HG03571 (cell line): ENCODE measurements at regions not wholly inside any gene's neighbourhood (a gene's known extent, or its start where the extent isn't known, plus 50 kb on each side); places are given as distances from the start of the nearest gene placed in this dataset.

Experiments
- ATAC-seq: cut with Tn5 transposase; IDR thresholded peaks from one replicate; pipeline ENCODE4 v1.9.1; 2021; ENCODE audit not compliant: unreplicated experiment

DNA sequence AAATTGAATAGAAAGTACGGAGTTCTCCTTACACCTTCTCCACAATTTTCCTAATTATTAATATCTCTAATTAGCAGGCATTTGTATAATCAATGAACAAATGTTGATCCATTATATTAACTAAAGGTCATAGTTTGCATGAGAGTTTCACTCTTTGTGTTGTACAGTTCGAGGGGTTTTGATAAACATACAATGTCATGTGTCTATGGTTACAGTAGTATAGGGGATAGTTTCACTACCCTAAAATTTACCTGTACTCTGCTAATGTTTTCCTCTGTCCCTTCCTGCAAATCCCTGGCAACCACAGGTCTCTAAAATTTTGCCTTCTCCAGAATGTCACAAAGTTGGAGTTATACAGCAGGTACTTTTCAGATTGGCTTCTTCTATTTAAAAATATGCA lies 1199.8 kb upstream of the GJE1 start:
- ATAC-seq: no peak

DNA sequence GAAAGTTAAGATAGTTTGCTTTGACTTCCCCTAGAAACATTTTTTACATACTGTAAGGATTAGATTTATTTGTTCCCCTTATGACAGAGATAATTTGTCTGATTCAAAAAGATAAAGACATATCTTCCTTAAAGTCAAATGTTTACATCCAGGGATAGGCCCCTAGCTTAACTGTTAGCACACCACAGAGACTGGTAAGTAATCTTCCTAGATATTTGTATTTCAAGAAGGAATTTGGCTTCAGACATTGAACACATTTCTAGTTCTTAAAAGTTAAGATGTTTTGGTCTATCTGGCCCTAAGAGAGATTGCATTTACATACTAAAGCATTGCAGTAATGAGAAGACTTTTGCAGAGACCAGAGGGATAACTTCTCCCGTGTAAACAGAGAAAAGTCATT lies 1201.1 kb upstream of the GJE1 start:
- ATAC-seq: no peak

DNA sequence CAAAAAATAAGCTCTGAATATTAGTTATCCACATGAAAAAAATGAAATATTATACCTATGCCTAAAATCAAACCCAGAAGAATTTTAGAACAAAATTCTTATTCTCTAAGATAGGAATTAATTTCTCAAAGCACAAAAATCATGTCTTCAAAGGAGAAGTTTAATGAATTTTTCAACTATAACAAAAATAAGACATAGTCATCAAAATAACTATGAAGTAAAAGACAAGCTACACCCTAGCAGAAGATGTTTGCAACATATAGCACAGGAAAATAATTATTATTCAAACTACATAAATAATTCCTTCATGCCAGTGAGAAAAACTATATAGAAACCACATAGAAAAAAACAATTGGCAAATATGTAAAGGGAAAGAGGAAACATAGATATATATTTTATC lies 1203.6 kb upstream of the GJE1 start:
- ATAC-seq: no peak

DNA sequence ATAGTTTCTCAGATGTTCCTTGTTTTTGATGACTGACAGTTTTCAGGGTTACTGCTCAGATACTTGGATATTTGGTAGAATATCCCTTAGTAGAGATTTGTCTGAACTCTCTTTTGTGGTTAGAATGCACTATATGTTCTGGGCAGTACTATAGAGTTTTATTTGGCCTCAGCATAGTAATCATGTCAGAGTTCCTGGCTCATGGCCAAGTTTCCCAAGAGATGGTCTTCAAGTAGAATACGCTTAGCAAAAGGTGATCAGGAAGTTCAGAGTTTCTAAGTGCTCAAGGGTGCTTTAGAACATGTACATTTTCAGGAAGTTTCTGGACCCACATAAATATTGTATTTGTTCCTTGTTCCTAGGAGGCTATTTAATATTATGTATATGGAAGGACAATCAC lies 1209.7 kb upstream of the GJE1 start:
- ATAC-seq: no peak

DNA sequence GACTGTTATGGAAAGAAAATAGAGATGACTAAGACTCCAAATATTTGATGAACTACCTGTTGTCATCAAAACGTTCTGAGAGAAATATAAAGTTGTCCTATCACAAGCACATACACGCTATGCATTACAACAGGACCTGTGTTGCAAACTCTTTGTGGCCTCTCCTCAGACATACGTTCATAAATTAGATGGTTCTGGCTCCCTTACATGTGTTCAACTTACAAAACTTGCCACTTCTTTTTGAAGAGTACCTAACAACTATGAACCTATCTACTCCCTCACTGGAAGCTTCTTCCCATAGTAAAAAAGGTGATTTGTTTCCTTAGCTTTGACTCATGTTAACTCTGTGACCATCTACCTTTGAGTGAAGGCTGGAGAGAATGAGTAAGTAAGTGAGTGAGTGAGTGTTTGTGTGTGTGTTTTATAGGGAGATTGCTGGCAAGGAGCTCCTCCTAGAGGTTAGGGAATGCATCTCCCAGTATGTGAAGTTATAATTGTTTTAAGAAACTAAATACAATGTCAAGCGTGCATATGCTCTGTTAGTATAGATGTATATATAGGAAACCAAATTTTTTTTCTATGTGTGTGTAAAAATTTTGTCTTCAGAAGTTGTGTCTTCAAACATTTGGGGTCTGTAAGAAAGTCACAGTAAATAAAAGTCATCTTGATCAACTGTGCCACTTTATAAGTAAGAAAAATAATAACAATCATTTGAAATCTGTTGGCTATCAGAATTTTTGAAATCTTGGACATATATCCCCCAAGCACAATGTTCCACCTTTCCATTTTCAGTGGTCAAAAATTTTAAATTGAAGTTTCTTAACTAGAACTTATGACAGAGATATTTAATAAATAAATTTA lies 1211.1 kb upstream of the GJE1 start:
- no peak for ATAC-seq

DNA sequence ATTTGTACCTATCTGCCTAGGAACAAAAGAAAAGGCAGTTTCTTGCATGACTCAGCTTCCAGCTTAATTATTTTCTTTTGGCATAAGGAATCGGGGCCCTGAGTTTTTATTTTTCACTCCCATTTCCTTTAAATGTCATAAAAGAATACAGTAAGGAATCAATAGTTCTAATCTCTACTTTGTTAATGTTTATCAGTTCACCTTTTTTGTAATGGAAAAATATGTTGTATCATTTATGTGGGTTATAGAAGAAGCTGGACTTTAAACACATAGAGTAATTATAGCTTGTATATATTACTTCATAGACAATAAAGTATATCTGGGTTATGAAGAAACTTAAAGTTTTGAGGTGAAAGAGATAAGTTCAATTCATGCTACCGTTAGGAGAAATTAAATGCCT lies 1214.8 kb upstream of the GJE1 start:
- no peak for ATAC-seq

DNA sequence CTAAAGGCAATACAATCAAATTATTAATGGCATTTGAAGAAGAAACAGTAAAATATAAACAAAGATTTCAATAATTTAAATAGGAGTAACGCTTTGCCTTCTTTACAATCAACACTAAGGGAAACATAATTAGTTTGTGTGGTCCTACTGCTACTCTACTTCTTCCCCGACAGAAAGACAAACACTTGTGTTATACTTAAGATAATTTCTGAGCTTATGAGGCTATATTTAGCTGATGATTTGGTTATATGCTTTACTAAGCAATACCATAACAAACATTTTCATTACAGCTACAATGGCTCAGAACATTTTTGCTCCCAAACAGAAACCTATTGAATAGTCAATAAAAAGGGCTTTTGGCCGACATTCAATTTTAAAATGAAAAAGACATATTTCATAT lies 1217.2 kb upstream of the GJE1 start:
- ATAC-seq: no peak

DNA sequence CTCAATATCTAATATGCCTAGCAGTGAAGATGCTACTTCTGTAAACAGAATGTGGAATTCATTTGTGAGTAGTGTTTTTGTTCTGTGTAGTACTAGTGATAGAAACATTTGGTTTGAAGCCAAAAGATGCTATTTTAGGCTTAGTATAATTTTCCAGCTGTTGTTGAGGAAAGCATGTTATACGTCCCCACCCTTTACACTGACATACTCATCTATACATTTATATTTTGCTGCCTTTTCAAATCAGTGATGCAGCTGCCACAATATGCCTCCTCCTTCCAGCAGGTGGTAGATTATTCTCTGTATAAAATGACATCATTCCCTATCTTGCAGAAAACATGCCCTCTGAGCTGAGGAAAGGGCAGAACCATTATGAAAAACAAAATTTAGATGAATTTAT lies 1217.6 kb upstream of the GJE1 start:
- no peak for ATAC-seq

DNA sequence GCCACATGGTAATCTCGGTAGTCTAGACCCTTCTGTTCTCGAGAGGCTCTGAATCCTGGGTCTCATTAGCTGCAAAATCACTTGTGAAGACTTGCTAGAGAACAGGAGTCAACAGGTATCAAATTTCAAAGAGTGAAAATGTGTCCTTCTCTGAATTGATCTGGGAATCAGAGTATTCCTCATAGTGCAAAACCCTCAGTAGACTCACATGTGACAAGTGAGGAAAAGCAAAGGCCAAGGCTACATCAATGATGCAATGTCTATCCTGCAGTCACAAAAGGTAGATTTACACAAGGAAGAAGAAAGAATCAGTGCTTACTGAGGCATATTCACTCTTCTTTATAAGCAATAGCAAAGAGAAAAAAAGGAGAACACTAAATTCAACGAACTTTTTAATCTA lies 1220.0 kb upstream of the GJE1 start:
- no peak for ATAC-seq

DNA sequence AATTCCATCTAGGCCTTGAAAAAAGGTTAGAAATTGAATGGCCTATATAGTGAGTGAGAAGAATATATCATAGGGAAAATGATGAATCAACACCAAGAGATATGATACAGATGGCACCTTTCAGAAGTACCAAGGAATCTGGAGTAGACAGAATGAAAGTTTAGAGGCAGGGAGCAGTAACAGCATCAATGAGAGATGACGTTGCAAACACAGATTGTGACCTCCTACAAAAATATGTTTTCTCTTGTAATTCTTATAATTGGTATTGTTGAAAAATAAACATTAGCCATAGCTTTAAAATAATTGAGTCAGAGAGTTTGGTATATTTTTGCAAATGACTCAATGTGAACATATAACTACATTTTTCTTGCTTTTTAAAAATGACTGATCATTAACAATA lies 1223.1 kb upstream of the GJE1 start:
- ATAC-seq: no peak

DNA sequence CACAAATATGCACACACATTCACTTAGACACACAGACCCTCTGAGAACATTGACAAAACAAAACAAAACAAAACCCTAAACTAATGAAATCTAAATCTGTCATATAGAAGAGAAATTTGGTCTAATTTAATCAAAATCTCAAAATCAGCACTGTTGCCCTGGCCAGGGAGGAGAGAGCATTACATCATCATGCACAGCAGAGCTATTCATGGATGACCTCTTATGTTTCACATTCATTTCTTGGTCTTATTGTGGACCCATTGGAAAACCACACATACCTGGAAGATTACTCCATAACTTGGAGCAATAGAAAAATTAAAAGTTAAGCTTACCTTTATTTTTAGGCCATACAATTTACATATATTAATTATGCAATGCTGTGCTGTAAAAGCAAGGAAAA lies 1223.6 kb upstream of the GJE1 start:
- no peak for ATAC-seq

DNA sequence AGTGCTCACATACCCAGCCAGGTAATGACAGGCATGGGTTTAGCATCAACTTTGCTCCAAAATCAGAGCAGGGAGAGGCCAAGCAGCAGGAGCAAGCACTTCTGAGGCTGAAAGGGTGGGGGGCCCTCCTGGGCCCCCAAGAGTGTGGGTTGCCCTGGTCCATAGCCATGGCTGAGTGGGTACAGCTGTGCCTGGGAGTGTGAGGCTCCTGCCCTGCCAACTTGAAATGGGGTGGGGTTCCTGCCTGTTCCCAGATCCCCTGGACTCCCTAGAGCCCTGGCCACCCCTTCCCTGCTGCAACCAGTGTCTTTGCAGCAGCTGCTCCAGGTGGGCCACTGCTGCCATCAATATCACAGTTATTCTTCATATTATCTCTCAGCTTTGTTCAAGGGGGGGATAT lies 1224.2 kb upstream of the GJE1 start:
- no peak for ATAC-seq

DNA sequence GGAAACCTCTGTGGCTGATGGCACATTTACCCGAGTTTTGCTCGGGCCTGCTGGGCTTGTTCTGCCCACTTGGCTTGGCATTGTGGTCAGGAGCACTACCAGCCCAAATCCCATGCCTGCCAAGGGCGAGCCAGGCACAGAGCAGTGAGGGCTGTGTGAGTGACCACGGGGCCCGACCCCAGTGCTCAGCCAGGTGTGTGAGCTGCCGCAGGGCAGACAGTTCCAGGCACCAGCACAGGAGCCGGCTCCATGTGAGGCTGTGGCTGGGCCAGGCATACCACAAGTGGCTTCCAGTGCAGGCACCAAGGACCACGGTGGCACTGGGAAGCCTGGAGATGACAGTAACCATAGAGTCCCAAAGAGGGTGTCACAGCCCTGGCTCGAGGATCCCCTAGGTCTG lies 1225.5 kb upstream of the GJE1 start:
- ATAC-seq: no peak

DNA sequence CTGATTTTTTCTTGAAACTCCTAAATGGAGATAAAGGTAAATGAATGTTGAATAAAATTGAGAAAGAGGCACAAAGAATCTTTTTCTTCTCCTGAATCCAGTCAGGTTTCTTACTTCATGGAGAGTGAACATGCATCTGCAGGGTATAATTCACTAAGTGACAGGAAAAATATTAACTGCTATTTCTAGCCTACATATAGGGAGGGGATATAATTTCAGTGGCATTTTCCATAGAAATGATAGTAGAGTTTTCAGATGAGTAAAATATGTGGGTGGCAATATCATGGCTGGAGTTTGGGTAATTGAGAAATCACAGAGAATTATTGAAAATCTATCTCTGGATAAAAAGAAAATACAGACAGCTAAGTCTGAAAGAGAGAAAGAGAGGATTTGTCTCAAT lies 1227.0 kb upstream of the GJE1 start:
- ATAC-seq: no peak

DNA sequence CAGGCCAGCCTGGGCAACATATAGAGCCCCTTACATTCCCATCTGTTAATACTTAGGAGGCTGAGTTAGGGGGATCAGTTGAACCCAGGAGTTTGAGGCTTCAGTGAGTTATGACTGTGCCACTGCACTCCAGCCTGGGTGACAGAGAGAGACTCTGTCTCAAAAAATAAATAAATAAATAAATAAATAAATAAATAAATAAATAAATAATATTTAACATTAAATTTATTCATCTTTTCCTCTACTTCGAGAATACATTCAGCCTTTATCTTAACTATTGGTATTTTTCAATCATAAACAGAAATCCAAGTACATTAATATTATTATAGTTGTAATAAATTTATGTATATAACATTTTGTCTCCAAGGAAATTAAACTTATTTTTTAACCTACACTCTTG lies 1227.7 kb upstream of the GJE1 start:
- no peak for ATAC-seq

DNA sequence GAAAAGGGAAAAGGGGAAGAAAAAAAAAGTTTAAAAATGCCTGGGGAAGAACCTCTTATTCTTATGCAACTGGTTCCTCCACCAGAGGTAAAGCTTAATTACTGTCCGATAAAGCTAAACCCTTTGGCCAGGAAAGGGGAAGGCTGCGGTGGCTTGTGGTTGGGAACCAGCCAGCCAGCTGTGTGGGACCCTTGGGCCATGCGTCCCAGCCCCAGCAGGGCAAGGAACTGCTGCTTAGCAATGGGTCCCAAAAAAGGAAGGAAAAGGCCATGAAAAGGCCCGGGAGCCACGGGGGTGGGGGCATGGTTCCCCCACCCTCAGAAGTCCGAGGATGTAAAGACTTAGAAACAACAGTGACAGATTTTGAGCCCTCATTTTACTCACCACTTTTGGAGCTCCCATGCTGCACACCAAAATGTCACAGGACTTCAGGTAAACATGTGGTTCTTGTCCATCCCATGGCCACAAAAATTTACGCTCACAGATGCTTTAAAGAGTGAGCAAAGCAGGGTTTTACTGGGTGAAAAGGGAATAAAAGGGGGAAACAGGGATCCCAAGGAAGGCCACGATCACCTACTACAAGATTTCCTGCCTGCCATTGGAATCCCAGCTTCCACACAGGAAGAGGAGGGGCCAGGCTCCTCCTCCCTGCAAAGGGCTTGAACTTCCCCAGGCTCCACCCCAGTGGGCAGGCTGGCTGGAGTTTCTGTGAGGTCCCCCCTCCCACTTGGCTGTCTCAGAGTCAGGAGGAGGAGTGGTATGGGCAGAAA lies 1234.7 kb upstream of the GJE1 start:
- ATAC-seq: no peak

DNA sequence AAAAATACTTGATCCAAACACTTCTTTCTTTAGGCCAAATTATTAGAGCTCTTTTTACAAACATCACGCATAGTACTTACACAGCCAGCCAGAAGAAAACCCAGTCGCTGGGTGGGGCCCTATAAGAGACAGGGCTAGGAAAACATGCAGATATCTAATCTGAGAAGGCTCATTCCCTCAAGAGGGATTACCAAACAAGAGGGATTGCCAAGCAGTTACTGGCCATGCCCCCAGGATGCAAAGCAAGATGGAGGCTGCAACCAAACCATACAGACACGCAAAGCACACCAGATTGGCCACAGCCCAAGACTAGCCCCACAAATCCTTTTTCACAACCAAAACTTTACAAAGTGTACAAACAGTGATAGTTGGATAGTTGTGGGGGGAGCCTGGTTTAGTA lies 1235.4 kb upstream of the GJE1 start:
- no peak for ATAC-seq

DNA sequence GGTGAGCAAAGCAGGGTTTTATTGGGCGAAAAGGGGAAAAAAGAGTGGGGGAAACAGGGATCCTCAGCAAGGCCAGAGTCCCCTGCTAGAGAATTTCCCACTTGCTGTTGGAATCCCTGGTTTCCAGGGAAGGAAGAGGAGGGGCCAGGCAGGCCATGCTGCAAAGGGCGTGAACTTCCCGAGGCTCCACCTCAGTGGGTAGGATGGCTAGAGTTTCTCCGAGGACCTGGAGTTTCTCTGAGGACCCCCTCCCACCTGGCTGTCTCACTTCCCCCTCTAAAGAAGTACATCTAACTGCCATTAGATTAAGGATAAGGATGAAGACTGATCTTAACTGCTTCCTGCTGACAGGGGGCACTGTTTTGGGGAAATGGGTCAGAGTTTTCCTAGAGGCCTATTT lies 1239.3 kb upstream of the GJE1 start:
- no peak for ATAC-seq

DNA sequence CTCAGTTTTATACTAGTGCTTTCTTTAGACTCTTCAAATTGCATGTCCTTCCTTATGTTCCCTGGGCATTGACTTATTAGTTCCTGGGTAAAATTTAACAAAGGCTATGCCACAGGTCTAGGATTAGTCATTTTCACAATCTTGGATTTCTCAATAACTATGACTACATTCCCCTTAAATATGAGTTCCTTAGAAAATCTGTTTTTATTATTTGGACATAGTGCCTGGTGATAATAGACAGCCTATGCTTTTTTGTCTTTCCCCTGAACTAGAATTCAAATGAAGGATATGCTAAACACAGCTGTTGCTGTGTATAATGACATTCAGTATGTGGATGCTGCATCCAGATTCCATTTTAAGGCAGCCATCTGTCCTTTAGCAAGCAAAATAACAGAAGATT lies 1252.8 kb upstream of the GJE1 start:
- ATAC-seq: no peak

DNA sequence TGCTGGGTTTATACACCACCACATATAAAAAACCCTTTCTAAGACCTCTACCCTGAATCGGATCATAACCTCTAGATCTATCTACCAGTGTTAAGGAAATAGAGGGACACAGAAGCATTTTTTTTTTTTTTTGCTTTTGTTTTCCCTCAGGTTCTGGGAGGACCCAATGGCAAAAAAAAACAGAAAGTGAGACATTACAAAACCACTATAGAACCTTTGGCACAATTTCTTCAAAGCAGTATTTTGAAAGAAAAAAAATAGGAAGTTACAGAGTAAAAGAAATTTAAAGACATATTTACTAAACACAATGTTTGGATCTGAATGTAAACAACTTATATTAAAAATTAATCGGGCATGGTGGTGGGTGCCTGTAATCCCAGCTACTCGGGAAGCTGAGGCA lies 1258.7 kb upstream of the GJE1 start:
- no peak for ATAC-seq

DNA sequence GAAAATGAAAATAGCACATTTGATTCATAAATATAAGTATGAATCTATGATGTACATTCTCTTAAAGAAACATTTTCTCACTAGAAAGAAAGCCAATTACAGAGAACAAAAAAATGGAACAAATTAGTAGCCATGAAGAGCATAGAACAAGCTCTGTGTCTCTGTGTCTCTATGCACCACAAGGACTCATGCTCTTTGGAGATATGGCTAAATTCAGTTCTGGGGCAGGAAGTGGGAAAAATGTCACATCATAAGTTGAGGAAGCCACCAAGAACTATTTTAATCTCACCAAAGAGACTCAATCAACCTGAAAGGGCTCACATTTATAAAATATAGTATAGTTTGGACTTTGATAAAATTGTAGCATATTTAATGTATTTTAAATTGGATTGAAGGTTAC lies 1259.8 kb upstream of the GJE1 start:
- no peak for ATAC-seq

DNA sequence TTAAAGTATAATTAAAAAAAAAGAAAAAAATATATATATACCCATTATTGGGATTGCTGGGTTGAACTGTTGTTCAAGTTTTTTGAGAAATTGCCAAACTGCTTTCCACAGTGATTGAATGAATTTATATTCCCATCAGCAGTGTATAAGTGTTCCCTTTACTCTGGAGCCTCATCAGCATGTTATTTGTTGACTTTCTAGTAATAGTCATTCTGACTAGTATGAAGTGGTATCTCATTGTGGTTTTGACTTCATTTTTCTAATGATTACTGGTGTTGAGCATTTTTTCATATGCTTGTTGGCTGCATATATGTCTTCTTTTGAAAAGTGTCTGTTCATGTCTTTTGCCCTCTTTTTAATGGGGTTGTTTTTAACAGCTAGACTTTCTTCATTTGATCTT lies 1260.8 kb upstream of the GJE1 start:
- ATAC-seq: no peak

DNA sequence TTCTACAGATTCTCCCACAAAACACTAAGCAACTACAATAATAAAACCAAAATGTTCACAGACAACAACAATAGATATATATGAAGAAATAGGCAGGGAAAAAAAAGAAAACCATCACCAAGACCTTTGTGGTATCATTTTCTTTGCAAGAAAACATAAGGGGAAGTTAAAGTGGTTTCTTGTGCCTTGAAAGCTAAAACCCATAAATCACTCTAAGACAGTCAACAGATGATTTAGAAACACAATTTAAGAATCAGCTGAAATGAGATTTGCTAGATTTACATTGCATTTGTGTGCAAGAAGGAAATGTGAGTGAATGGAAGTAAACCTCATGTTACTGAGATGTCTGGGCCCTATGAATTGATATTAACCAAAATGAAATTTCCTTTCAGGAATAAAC lies 1265.4 kb upstream of the GJE1 start:
- ATAC-seq: no peak
